Mucosa of stomach (tissue), 1 donor: ENCODE measurements at regions not wholly inside any gene's neighbourhood (a gene's known extent, or its start where the extent isn't known, plus 50 kb on each side); places are given as distances from the start of the nearest gene placed in this dataset.

ENCODE experiments used
- H3K27me3 ChIP-seq: one replicate; pipeline ENCODE4 v1.7.0; 2013; ENCODE audit warnings: mild to moderate bottlenecking, low read length; ENCODE audit not compliant: control insufficient read depth, insufficient read depth
- H3K36me3 ChIP-seq: one replicate; pipeline ENCODE4 v1.7.0; 2013; ENCODE audit warnings: low read length; ENCODE audit not compliant: control insufficient read depth, insufficient read depth
- H3K4me1 ChIP-seq: one replicate; pipeline ENCODE4 v1.7.0; 2013; ENCODE audit warnings: mild to moderate bottlenecking, low read length; ENCODE audit not compliant: control insufficient read depth, insufficient read depth
- H3K4me3 ChIP-seq: one replicate; pipeline ENCODE4 v1.7.0; 2013; ENCODE audit warnings: low read length
- H3K9ac ChIP-seq: one replicate; pipeline ENCODE4 v1.7.0; 2013; ENCODE audit warnings: mild to moderate bottlenecking, low read length, moderate library complexity
- H3K9me3 ChIP-seq: one replicate; pipeline ENCODE4 v1.7.0; 2013; ENCODE audit warnings: mild to moderate bottlenecking, low read length, moderate library complexity; ENCODE audit not compliant: control insufficient read depth
- donor health status: Pancreatic carcinoma.

DNA sequence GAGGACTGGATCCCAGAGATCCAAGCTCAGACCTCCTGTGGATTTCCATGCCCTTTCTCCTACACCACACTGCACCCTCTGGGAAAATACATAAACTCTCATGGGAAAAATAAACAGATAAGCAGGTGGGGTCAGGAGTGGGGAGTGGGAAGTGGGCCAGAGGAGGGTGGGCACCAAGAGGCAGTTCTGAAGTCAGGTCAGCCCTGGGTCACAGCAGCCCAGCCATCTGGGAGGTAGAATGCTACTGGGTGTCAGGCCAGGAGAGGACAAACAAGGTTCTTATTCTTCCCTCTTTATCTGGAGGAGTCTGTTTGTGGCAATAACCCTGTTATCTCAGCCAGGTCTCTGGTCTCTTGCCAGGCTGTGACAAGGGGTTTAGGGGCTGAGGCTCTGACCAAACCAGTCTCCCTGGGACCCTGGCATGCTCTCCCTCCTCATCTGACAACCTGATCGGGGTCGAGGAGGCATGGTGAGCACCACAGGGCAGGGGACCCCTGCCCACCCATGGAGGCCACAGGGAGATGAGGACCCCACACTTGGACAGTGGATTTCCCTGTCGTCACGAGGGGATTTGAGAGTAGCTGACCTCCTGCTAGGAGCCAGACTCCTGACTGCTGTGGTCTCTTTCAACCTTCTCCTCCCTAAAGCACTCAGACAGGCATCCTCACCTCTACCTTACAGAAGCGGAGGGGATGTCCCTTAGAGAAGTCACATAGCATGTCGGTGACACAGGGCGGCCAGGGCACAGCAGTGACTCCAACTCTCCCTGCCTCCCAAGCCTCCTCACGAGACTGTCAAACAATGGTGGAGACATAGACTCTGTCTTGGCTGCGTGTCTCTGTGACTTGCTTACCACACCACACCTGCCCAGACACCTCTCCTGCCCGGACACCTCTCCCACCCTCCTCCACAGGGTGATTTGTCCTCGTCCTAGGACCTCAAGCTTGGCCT, 51.3 kb upstream of the IFFO2 start:
- Histone ChIP-seq H3K36me3 (no peaks in the 10 kb centered on the region), H3K27me3 (no peaks in the 10 kb centered on the region), H3K4me1 (peaks cover 62% of the 10 kb centered on the region), H3K9me3 (no peaks in the 10 kb centered on the region), H3K4me3 (no peak overlapping the region), H3K9ac (no peak overlapping the region)

DNA sequence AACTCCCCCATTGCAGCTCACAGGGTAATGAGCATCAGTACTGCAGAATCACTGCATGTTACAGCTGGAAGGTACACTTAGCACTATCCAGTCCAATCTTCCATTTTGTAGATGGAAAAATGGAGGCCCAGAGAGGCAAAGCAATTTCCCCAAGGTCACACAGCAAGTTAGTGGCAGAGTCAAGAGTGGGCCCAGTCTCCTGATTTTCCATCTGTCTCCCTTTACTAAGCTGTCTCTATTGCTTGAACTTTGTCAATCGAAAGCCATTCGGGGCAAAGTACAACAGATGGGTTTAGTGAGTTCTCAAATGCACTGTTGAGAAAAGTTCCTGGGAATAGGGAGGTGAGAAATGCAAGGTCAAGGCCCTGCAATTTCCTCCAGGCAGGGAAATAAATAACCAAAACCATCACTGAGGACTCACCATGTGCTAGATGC, 50.4 kb upstream of the IFFO2 start:
- Histone ChIP-seq H3K36me3 (no peaks in the 10 kb centered on the region), H3K9ac (no peak overlapping the region), H3K27me3 (no peaks in the 10 kb centered on the region), H3K9me3 (no peaks in the 10 kb centered on the region), H3K4me3 (no peak overlapping the region), H3K4me1 (peaks cover 53% of the 10 kb centered on the region)
